Testis (tissue), 2 donors: ENCODE measurements at regions not wholly inside any gene's neighbourhood (a gene's known extent, or its start where the extent isn't known, plus 50 kb on each side); places are given as distances from the start of the nearest gene placed in this dataset.

Experiments used
- CTCF ChIP-seq, 3 experiments: fragments of 450-650 bp in 2 of 3; fragments of 200-600 bp in 1 of 3; sonication (generic) in 1 of 3; IDR thresholded peaks; one replicate each; pipeline ENCODE4 v1.5.1; 2016 to 2019; ENCODE audit warnings: antibody characterized with exemption in 3 of 3, mild to moderate bottlenecking in 2 of 3, moderate library complexity in 1 of 3
- POLR2A ChIP-seq: fragments of 450-650 bp; IDR thresholded peaks from one replicate; pipeline ENCODE4 v1.6.1; 2017; ENCODE audit warnings: antibody characterized with exemption, mild to moderate bottlenecking, moderate library complexity

- no peak for TF ChIP-seq CTCF (IDR thresholded peaks at IDR 0.05)
- no peak for TF ChIP-seq POLR2A
Observed at GRCh38 chr14:87141801-87142200, 851.2 kb downstream of the GALC start.
